SK-N-SH (cell line): ENCODE measurements at regions not wholly inside any gene's neighbourhood (a gene's known extent, or its start where the extent isn't known, plus 50 kb on each side); places are given as distances from the start of the nearest gene placed in this dataset.

Experiments used
- CHD2 ChIP-seq: fragments of 150-350 bp; IDR thresholded peaks from 2 replicates; pipeline ENCODE4 v1.6.1; 2018; ENCODE audit warnings: low read length; ENCODE audit not compliant: partially characterized antibody
- GABPA ChIP-seq: IDR thresholded peaks from 2 replicates; pipeline ENCODE4 v1.4.0; 2012; ENCODE audit warnings: low read depth, mild to moderate bottlenecking
- MEF2A ChIP-seq: IDR thresholded peaks from 2 replicates; pipeline ENCODE4 v1.4.0; 2012; ENCODE audit warnings: low read depth, borderline replicate concordance
- MXI1 ChIP-seq: IDR thresholded peaks from 2 replicates; pipeline ENCODE4 v1.6.1; 2012; ENCODE audit warnings: mild to moderate bottlenecking, low read depth, low read length, improper control_type of control experiment
- SIN3A ChIP-seq: IDR thresholded peaks from 2 replicates; pipeline ENCODE4 v1.6.1; 2012; ENCODE audit warnings: low read depth, mild to moderate bottlenecking, low read length, moderate library complexity, borderline replicate concordance
- TEAD4 ChIP-seq: IDR thresholded peaks from 2 replicates; pipeline ENCODE4 v1.4.0; 2012; ENCODE audit warnings: mild to moderate bottlenecking, borderline replicate concordance; ENCODE audit not compliant: insufficient read depth
- TF ChIP-seq, protein P1 (sequence below): fragments of 200-600 bp; sonication (generic); IDR thresholded peaks from 2 replicates; pipeline ENCODE4 v1.6.1; 2017; ENCODE audit warnings: antibody characterized with exemption, mild to moderate bottlenecking, moderate library complexity

DNA sequence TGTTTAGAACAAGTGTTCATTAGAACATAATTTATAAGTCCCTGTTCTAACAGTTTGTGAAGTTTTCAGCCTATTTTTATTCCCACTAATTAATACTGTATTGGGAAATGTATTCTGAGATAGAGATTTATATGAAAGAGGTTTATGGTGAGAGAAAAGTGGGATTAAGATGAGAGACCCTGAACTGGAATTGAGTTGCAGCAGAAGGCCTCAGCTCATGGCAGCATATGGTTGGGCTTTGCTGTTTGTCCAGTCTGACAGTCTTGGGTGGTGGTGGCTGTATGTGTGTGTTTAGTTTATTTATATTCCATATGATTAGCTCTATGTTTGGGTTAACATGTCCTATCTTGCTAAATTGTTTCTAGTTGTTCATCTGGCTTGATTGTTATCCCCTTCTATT, 575.1 kb downstream of the SLITRK5 start:
- TF ChIP-seq, protein P1, sequence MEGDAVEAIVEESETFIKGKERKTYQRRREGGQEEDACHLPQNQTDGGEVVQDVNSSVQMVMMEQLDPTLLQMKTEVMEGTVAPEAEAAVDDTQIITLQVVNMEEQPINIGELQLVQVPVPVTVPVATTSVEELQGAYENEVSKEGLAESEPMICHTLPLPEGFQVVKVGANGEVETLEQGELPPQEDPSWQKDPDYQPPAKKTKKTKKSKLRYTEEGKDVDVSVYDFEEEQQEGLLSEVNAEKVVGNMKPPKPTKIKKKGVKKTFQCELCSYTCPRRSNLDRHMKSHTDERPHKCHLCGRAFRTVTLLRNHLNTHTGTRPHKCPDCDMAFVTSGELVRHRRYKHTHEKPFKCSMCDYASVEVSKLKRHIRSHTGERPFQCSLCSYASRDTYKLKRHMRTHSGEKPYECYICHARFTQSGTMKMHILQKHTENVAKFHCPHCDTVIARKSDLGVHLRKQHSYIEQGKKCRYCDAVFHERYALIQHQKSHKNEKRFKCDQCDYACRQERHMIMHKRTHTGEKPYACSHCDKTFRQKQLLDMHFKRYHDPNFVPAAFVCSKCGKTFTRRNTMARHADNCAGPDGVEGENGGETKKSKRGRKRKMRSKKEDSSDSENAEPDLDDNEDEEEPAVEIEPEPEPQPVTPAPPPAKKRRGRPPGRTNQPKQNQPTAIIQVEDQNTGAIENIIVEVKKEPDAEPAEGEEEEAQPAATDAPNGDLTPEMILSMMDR = no peak
- TF ChIP-seq TEAD4 (no peak), MXI1 (no peak), SIN3A (no peak), CHD2 (no peak), MEF2A (no peak), GABPA (no peak)
